ENCODE measurements at regions not wholly inside any gene's neighbourhood (a gene's known extent, or its start where the extent isn't known, plus 50 kb on each side); places are given as distances from the start of the nearest gene placed in this dataset.

DNA sequence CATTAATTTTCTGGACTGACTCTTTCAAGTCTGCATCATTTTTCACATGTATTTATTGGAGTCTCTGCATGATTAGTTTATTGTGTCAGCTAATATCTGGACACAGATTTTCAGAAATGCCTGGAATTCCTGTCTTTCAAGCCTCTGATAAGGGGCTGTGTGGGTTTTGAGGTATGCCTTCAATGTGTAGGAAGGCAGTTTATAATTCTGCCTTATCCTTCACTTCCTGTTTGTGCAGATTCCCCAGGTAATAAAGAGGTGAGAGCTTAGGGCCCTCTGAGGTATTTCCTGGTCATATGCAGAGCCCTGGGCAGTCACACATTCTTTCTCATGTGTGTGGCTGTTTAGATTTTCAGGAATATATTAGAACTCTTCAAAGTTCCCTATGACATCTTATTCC, 79.4 kb upstream of the PRKCQ start:
- CTCF ChIA-PET, result interaction anchor here (1.6 kb wide), 1 partner anchor 8 kb away, joined by 4 read pairs; no protein-coding TSS in a partner anchor
- no peak overlapping the region for H2AFZ ChIP-seq (ENCODE audit: low read depth, low read length)
- H3K4me1 ChIP-seq (ENCODE audit: control insufficient read depth, extremely low read depth, insufficient read depth, low read length), result no peaks in the 10 kb centered on the region
- intact Hi-C loops (cut with micrococcal nuclease) (no loop called here), dilution Hi-C loops (cut with MboI; ENCODE audit: extremely low pct_ligation_motif_present, low sequenced_read_pairs) (no loop called here)
- TF ChIP-seq EZH2 (IDR thresholded peaks at IDR 0.05; ENCODE audit: borderline replicate concordance, low read depth, low read length, severe bottlenecking), result no peak
- no peak for TF ChIP-seq POLR2AphosphoS5 (IDR thresholded peaks at IDR 0.05; ENCODE audit: insufficient read depth, low read depth, low read length)
- TF ChIP-seq MYC (IDR thresholded peaks at IDR 0.05; ENCODE audit: low read depth, low read length), result no peak
- no peak for TF ChIP-seq FOS (IDR thresholded peaks at IDR 0.05; ENCODE audit: borderline replicate concordance, insufficient read depth, low read length)
- TF ChIP-seq, protein P1, sequence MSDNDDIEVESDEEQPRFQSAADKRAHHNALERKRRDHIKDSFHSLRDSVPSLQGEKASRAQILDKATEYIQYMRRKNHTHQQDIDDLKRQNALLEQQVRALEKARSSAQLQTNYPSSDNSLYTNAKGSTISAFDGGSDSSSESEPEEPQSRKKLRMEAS (IDR thresholded peaks at IDR 0.05; ENCODE audit: insufficient read depth, insufficient read length), result no peak
- TF ChIP-seq JUN (IDR thresholded peaks at IDR 0.05; ENCODE audit: borderline replicate concordance, insufficient read depth, insufficient read length, low read depth), result no peak
- no peak for TF ChIP-seq POLR2A (IDR thresholded peaks at IDR 0.05; ENCODE audit: low read depth, low read length)
- TF ChIP-seq, protein P2, sequence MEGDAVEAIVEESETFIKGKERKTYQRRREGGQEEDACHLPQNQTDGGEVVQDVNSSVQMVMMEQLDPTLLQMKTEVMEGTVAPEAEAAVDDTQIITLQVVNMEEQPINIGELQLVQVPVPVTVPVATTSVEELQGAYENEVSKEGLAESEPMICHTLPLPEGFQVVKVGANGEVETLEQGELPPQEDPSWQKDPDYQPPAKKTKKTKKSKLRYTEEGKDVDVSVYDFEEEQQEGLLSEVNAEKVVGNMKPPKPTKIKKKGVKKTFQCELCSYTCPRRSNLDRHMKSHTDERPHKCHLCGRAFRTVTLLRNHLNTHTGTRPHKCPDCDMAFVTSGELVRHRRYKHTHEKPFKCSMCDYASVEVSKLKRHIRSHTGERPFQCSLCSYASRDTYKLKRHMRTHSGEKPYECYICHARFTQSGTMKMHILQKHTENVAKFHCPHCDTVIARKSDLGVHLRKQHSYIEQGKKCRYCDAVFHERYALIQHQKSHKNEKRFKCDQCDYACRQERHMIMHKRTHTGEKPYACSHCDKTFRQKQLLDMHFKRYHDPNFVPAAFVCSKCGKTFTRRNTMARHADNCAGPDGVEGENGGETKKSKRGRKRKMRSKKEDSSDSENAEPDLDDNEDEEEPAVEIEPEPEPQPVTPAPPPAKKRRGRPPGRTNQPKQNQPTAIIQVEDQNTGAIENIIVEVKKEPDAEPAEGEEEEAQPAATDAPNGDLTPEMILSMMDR (IDR thresholded peaks at IDR 0.05; ENCODE audit: extremely low read depth in 1 of 2, insufficient read depth in 1 of 2, low read depth in 1 of 2, low read length in 2 of 2), result no peak
- no peak for TF ChIP-seq GATA2 (IDR thresholded peaks at IDR 0.05; ENCODE audit: insufficient read depth, insufficient read length, low read depth, low read length)
- peaks cover 0 to 8% of the 10 kb centered on the region in 2 experiments for H3K27me3 ChIP-seq (ENCODE audit: control insufficient read depth in 2 of 2, insufficient read depth in 2 of 2, low read length in 2 of 2)
- DNase-seq (ENCODE audit: low read depth, low spot score) (no peak), FAIRE-seq (no peak)
- H3K79me2 ChIP-seq (ENCODE audit: control insufficient read depth, insufficient read depth, low read length), result no peaks in the 10 kb centered on the region
- H3K9me1 ChIP-seq (replicated peaks; ENCODE audit: control insufficient read depth, extremely low read depth, insufficient read depth, low read length), result no peaks in the 10 kb centered on the region
- H3K9me3 ChIP-seq (replicated peaks; ENCODE audit: control insufficient read depth, insufficient read depth, low read length), result no peaks in the 10 kb centered on the region
- no TSS peak for BruUV-seq (replicated peaks)
- H3K9ac ChIP-seq (replicated peaks; ENCODE audit: extremely low read depth, insufficient read depth, low read length), result no peak overlapping the region
- no peaks in the 10 kb centered on the region for H4K20me1 ChIP-seq (replicated peaks; ENCODE audit: control insufficient read depth, extremely low read depth, insufficient read depth, low read length)
- no peak overlapping the region for H3K4me3 ChIP-seq (replicated peaks in 1 of 3; ENCODE audit: insufficient read depth in 1 of 3, low read depth in 1 of 3, low read length in 3 of 3)
- H3K36me3 ChIP-seq (ENCODE audit: control insufficient read depth in 2 of 2, extremely low read depth in 1 of 2, insufficient read depth in 2 of 2, low read length in 2 of 2), result no peaks in the 10 kb centered on the region
- POLR2A ChIA-PET, result no interaction called here
- H3K4me2 ChIP-seq (ENCODE audit: insufficient read depth, low read length), result no peak overlapping the region
- H3K27ac ChIP-seq (ENCODE audit: insufficient read depth, low read depth, low read length), result no peak overlapping the region
